H4 (cell line): ENCODE measurements at regions not wholly inside any gene's neighbourhood (a gene's known extent, or its start where the extent isn't known, plus 50 kb on each side); places are given as distances from the start of the nearest gene placed in this dataset.
A peak's percentile ranks its signal among the peaks of the same experiment; 100 is the strongest.

Experiments
- DNase-seq: peaks from one replicate; pipeline ENCODE4 v3.0.0-alpha.2; 2015; ENCODE audit warnings: low spot score

- no peak for DNase-seq
These were observed 1540.6 kb upstream of the GBE1 start for GRCh38 chr3:83302091-83302490.

DNA sequence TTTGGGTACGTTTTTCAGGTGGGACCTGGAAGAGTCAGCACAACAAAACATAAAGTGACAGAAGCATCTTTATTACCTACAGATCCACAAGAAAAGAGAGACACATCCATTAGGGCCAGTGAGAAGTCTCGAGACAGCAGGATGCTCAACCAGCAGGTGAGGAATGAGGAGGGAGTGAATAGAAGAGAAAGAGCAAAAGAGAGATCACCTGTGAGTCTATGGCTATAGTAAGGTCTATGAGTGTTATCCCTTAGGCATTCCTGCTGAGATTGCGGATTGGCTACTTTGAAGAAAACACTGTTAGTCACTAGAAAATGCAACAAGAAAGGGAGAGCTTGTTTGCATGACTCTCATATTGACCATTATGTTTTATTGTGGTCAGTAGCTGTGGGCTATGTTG lies 1556.2 kb upstream of the GBE1 start:
- DNase-seq: no peak

GRCh38 chr3:83320726-83321125 lies 1559.3 kb upstream of the GBE1 start:
- no peak for DNase-seq

DNA sequence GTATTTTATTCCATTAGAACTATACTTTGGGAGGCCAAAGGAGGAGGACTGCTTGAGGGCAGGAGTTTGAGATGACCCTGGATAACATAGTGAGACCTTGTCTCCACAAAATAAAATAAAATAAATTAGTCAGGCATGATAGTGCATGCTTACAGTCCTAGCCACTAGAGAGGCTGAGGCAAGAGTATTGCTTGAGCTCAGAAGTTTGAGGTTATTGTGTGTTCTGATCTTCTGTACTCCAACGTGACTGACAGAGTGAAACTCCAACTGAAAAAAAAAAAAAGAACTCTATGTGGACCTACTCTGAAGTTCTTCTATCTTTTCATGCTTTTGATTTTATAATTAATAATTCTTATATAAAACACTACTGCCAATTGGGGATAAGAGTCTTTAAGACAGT lies 1560.0 kb upstream of the GBE1 start:
- no peak for DNase-seq

GRCh38 chr3:83321891-83322290 lies 1560.4 kb upstream of the GBE1 start:
- DNase-seq: no peak

GRCh38 chr3:83354205-83354604 lies 1592.8 kb upstream of the GBE1 start:
- DNase-seq: no peak

GRCh38 chr3:83393276-83393675 lies 1565.5 kb upstream of the CADM2 start:
- DNase-seq: no peak

DNA sequence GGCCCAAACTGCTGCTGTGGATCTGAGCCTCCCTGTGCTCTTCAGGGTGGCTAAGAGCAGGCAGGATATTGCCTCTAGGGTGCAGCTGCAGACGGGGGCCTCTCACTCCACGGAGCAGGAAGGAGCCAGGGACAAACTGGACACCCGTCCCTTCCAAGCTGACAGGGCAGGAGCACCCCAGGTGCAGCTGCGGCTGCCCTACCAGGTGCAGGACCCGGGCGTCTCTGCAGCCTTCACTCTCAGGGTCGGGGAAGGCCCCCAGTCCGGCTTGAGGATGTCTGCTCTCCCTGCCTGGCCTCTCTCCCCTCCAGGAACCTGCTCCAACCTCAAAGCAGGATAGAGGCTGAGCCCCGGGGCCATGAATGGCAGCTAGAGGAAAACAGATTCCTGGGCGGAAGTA lies 1554.9 kb upstream of the CADM2 start:
- no peak for DNase-seq

GRCh38 chr3:83426300-83426699 lies 1532.5 kb upstream of the CADM2 start:
- DNase-seq: no peak

GRCh38 chr3:83434880-83435587 lies 1523.8 kb upstream of the CADM2 start:
- no peak for DNase-seq

GRCh38 chr3:83438188-83438587 lies 1520.6 kb upstream of the CADM2 start:
- no peak for DNase-seq

DNA sequence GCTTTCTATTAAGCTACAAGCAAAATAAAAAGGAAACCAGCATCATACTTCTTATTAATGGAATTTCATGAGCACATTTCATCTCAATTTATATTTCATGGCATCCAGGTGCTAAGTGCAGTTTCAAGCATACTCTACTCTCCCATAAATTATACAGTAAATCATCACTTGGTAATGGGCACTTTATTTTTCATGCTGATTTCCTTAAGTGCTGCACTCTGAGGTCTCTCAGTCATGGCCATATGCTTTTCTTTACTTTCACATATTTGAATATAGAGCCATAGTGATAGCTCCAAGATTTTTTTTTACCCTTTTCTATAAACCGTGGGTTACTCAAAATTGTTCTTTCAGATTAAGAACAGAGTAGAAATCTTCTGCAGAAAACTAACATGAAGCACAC lies 1505.7 kb upstream of the CADM2 start:
- no peak for DNase-seq

DNA sequence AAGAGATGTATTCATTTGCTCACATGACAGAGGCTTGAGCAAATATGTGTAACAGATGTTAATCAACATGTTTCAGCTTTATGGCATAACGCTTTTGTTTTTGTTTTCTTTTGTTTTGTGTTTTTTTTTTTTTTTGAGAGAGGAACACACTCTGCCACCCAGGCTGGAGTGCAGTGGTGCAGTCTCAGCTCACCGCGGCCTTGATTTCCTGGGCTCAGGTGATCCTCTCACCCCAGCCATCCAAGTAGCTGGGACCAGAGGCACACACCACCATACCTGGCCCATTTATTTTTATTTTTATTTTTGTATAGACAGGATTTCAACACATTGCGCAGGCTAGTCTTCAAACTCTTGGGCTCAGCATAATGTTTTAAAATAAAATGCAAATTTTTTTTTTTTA lies 1504.4 kb upstream of the CADM2 start:
- no peak for DNase-seq

- DNase-seq: no peak
These were observed 1501.2 kb upstream of the CADM2 start for GRCh38 chr3:83457551-83457950.

DNA sequence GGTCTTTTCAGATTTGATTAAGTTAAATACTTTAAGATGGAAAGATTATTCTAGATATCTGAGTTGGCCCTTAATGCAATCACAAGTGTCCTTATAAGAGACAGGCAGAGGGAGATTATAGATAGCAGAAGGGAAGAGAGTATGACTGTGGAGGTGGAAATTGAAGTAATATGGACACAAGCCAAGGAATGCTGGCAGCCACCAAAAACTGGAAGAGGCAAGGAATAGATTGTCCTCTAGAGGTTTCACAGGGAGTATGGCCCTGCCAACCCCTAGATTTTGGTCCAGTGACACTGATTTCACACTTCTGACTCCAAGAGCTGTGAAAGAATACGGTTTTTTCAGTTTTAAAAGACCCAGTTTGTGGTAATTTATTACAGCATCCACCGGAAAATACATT lies 1498.7 kb upstream of the CADM2 start:
- no peak for DNase-seq

DNA sequence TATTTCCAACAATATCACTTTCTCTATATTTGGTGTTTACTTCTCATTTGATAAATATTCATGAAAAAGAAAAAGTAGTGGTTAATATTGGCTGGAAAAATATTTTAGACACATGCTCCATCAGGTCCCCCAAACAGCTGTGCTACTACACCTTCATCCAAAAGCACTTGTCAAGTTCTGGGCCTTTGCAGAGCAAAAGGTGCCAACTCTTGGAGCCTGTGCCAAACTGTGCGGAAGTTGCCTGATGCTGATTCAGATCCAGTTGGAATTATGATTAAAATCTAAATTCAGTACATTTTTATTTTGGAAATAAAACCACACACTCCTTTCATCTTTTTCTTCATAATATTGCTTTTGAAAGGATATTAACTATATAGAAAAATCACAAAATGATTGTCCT lies 1497.4 kb upstream of the CADM2 start:
- no peak for DNase-seq

GRCh38 chr3:83477563-83477962 lies 1481.2 kb upstream of the CADM2 start:
- no peak for DNase-seq

DNA sequence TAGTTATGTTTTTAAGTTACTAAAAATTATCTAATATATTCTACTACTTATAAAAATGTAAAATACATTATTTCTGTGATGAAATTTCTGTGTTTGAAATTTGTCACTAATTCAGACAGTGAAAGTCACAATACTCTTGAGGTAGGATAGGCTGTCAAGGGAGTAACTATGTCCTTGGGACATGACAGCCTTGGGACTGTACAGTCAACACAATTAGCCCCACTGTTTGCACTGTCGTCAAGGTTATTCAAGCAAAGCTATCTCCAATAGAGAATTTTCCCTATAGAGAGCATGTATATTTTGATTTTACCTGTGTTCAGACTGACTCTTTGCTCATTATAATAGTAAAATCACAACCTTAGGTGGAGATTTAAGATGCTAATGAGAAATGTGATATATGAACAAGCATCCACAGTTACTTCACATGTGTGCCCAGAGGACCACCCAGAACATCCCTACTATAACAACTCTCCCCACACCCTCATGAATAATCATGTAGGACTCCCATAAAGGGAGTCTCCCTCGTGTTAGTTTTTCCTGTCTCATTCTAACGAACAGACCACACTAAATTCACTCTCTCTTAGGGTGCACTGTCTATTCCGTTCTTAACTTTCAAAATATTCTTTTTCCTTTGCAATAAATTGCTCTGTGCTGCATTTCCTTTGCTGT lies 1476.3 kb upstream of the CADM2 start:
- no peak for DNase-seq

DNA sequence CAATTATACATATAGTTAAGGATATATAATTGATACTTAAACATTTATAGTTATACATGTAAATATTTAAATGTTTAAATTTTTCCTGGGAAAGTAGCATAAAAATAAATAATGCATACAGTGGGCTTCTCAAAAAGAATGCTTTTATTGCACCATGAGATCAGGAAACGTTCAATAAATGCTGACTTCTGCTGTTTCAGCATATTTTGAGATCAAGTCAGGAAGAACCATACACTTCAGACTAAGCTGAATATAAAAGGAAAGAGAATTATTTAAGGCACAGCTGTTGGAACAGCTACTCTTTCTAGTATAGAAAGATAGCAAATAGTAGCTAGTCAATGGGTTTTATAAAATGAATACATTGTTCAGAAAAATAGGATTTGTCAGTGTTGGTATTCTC lies 1462.3 kb upstream of the CADM2 start:
- DNase-seq: no peak

DNA sequence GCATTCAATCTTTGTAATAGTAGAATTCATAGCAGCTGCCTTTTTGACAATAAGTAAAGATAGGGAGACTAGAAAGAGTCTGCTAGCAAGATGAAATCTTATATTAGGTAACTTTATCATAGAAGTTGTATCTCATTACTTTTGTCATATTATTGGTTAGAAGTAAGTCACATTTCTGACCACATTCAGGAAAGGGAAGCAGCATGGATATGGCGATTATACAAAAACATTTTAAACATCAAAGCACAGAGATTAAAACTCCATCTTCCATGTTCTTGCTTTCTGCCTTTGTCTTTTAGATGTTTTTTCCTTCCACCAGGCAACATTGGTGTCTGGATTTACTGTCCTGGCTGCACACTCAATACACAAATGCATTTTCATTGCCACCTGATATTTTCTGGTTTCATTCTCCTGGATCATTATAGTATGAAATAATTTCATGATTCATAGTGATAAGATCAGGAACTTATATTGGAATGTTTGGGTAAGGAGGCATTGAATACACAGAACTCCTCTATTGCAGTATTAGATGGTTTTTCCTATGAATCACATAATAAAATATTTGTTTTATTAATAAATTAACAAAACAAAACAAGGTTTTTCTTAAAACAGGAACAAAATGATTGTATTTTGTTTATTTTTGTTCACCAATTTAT lies 1460.3 kb upstream of the CADM2 start:
- no peak for DNase-seq

DNA sequence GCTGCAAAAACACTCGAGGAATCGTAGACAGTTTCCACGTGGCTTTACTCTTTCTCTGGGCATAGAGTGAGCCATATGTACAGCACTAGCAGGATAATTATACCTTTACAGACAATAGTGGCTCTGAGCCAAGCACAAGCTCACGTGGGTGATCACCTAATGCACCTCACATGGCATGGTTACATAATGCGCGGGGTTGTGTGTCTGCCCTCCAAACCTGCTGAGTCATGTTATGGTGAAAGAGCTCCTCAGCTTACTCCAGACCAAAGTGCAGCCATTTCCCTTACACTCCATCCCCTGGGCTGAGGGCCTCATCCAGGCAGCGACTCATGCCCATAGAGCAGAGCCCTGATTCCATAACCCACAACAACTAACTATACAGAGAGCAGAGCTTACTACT lies 1458.4 kb upstream of the CADM2 start:
- peak; percentile 36 for DNase-seq

- DNase-seq: no peak
These were observed 1457.9 kb upstream of the CADM2 start for GRCh38 chr3:83500931-83501330.

DNA sequence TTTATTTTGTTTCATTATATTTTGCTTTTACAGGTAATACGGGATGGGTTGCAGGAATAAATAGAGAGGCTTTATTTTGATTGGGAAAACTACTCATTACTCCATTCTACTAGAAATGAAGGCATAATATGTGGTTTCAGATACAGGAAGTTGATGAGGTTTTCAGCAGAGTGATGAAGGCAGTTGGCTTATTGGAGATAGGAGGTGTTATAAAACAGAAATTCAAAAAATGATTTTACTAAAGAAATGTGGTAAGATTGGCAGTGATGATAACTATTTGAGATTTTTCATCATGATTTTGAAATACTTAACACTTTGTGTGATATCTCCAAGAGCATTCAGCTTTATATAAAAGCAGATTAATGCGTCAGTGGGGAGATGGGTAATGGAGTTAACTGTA lies 1445.7 kb upstream of the CADM2 start:
- DNase-seq: no peak
